ENCODE measurements at regions not wholly inside any gene's neighbourhood (a gene's known extent, or its start where the extent isn't known, plus 50 kb on each side); places are given as distances from the start of the nearest gene placed in this dataset.
A peak's percentile ranks its signal among the peaks of the same experiment; 100 is the strongest.
"Not testable (repeated sequence)": the region's sequence is repeated elsewhere in the genome, so short reads cannot be mapped to it uniquely, and the experiment has no call there.

DNA sequence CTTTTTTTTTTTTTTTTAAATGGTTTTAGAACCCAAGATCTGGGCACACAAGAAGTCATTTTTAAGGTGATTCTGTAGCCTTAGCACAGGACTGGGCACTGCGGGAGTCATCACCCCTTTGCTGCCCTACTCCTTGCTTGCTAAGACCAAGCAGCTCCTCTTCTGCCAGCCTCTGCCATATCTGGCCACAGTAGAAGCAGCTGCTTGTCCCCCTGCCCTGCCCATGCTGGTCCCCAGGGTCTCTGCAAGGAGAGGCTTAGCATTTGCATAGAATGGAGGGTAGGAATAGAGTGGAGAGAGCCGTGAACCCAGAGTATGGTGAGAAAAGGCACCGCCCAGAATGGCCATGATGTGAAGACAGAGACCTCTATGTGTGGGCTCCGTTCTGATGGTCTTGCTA is 109.3 kb downstream of the ADRA2C start:
- Histone ChIP-seq H3K27ac (no peak overlapping the region), H3K4me3 (no peak overlapping the region)

GRCh38 chr4:3876057-3876845 is 110.1 kb downstream of the ADRA2C start:
- not testable (repeated sequence) for H3K4me3 ChIP-seq, H3K27ac ChIP-seq

- H3K27ac ChIP-seq = no peak overlapping the region
- H3K4me3 ChIP-seq = no peak overlapping the region
Observed at GRCh38 chr4:3877236-3877635, 111.1 kb downstream of the ADRA2C start.

- Histone ChIP-seq H3K27ac (no peak overlapping the region), H3K4me3 (no peak overlapping the region)
Observed at GRCh38 chr4:3877868-3878267, 111.7 kb downstream of the ADRA2C start.

DNA sequence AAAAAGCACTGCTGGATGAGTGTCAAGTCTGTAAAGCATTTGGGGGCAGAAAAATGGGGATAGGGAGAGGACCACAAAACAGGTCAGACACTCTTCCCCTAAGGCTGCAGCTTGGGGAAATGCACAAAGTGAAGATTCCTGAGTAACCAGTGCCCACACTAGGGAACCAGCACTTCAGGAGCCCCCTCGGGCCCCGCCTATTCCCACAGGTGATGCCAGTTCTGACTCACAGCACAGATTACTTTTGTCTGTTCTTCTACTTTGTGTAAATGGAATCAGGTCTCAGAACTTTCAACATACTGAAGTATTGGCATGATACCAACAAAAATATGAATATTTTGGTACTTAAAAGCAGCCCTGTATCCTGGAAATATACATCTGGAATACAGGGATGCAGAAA is 112.5 kb downstream of the ADRA2C start:
- Histone ChIP-seq H3K4me3 (no peak overlapping the region), H3K27ac (no peak overlapping the region)

DNA sequence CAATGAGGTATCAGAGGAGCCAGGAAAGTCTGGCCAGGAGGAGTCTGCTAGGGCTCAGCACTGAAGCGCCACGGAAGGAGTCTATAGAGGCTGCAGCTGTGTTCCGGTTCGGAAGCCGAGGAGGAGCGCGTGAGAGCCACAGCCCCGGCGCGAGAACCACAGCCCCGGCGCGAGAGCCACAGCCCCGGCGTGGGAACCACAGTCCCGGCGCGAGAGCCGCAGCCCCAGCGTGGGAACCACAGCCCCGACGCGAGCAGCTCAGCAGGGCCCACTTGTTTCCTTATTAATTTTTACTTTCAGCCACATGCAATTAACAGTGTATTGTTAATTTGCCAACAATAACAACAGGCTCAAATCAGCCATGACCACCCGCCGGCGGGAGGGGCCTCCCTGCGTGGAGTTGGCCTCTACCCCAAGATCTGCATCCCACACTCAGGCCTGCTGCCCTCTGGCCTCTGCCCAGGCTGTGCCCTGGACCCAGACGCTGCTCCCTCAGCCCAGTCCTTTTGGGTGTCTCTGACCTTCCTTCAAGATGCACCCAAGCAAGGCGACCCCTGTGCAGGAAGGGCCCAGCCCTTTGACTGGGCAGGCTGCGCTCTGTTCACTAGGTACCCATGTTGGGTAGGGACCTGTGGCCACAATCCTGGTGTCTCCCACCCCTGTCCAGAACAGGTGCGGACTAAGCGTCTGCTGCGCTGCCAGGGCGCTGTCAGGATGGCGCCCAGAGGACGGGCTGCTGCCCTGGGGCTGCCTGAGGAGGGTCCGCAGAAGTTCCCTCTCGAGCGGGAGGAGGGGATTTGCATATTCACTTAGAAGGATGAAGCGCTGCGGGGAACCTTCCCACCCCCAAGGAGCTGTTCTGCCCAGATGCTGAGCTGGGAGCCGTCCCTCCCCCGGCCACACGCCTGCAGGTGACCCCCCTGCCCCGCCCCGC is 113.8 kb downstream of the ADRA2C start:
- Histone ChIP-seq H3K4me3 (no peak overlapping the region), H3K27ac (no peak overlapping the region)

DNA sequence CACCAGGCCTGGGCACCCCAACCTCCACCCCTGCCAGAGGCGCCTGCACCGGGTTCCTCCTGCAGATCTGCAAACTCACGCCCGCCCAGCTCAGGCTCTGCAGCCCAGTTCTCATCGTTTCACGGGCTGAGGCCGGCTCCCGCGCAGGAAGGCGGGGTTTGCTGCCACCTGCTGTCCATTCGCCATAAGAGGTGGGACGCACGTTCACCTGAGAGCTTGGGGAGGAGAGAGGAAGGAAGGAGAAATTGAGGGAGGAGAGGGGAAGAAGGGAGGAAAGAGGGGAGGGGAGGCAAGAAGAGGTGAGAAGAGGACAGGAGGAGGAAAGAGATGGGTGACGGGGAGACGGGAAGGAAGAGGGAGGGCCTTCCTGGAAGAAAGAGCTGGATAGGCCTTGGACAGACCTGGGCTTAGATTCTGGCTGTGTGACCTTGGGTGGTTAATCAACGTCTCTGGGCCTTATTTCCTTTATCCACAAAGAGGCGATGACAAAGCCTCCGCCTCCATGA is 114.5 kb downstream of the ADRA2C start:
- no peak overlapping the region for H3K4me3 ChIP-seq
- no peak overlapping the region for H3K27ac ChIP-seq

DNA sequence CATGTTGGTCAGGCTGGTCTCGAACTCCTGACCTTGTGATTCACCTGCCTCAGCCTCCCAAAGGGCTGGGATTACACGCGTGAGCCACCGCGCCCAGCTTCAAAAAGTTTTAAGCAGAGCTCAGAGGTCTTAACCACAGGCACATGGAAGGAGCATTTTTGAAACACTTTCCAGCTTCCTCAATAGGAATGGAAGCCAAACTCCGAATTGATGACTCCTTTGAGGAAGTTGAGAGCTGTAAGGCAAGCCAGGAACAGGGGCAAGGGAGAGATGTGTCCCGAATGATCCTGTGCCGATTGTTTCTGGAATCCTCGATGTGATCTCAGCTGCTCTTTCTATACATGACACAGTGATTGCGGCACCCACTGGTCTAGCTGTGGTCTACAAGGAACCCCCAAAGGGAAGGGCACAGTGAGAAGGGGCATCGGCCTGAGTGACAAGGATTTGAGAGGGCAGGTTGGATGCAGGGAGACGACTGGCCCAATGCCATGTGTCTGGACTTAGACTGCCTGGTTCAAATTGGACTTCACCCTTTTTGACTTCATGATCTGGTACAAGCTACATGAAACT is 116.2 kb downstream of the ADRA2C start:
- not testable (repeated sequence) for H3K27ac ChIP-seq, H3K4me3 ChIP-seq

GRCh38 chr4:3884261-3884660 is 118.1 kb downstream of the ADRA2C start:
- not testable (repeated sequence) for H3K27ac ChIP-seq, H3K4me3 ChIP-seq

GRCh38 chr4:3893590-3893989 is 127.4 kb downstream of the ADRA2C start:
- not testable (repeated sequence) for H3K4me3 ChIP-seq, H3K27ac ChIP-seq

DNA sequence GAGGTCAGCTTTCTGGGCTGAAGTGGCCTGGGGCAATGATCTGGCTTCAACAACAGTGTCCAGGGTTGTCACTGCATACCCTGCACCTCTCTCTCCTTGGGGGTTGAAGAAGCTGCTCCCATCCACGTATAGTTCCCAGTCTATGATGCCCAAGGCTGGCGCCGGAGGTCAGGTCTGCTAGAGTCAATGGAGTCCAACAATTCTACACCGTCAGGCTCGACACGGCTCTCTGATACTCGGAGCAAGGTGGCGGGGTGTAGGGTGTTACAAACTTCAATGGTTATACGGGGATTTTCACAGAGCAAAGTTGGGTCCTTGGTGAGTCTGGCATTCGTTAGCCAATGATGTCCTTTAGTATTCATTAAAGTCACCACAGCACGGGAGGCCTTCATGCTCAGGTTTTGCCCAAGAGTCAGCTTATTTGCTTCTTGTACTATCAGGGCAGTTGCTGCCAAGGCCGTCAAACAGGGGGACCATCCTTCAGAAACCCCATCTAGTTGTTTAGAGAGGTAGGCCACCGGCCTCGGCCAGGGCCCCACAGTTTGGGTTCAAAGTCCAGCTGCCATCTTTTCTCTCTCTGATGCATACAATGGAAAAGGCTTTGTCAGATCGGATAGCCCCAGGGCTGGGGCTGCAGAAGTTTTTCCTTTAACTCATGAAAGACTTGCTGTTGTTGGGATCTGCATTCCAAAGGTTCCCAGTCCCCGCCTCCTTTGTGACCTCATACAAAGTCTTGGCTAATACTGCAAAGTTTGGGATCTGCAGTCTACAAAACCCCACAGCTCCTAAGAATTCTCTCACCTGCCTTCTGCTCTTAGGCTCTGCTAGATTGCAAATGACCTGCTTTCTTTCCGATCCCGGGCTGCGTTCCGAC is 128.1 kb downstream of the ADRA2C start:
- not testable (repeated sequence) for H3K4me3 ChIP-seq, H3K27ac ChIP-seq

DNA sequence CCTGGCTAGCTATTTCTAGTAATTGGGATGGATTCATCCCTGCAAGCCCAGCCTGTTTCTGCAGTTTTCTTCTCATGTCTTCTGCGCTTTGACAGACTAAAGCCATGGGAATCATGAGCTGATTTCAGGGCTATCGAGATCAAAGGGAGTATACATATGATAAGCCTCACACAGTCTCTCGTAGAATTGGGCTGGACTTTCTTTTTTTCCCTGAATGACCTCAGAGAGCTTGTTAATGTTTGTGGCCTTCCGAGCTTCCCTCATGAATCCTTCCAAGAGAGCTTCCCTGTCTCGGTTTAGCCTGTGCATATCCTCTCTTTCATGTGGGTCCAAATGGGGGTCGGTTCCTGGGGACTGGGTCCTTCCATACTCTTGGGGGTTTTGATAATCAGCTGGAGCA is 130.3 kb downstream of the ADRA2C start:
- Histone ChIP-seq H3K4me3 (no peak overlapping the region), H3K27ac (no peak overlapping the region)

DNA sequence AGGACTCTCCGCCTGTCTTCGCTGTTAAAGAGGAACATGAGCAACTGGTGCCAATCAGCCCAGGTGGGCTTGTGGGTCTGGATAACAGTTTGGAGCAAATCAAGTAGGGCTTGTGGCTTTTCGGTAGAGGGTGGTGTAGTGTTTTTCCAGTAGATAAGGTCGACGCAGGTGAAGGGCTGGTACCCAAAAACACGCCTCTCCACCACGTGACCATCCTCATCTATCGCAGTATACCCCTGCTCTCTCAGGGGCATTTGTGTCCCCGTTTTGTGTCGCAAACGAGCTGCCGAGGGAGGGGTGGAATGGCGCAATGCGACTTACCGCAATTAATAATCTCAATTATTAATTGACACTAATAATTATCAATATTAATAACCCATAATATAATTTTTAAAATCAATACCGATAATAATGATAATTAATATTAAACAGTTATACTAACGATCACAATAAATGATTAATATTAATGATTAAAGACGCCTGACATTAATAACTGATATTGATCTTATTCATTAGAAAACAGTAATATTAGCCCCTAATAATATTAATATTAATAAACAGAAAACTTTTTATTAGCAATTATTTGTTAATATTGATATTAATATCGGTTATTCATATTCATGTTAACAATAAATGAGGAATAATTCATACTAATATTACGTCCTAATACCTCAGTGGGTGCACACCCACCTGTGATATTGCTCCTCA is 130.8 kb downstream of the ADRA2C start:
- H3K27ac ChIP-seq, H3K4me3 ChIP-seq: not testable (repeated sequence)

DNA sequence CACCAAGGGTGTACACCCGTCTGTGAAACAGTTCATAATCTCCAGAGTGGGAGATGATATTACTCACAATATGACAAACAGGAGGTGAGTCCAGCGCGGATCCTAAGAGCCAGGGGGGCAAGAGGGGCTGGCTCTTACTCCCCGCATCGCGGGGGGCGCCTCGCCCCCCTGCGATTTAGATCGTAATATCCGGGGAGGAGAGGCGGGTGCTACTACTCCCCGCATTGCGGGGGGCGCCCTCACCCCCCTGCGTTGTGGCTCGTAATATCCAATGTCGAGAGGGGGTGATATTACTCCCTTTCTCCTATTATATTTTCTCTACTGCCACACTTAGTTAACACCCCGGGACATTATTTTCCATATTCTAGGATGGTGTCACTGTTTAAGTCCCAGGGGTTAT is 131.9 kb downstream of the ADRA2C start:
- H3K4me3 ChIP-seq = no peak overlapping the region
- H3K27ac ChIP-seq = no peak overlapping the region

DNA sequence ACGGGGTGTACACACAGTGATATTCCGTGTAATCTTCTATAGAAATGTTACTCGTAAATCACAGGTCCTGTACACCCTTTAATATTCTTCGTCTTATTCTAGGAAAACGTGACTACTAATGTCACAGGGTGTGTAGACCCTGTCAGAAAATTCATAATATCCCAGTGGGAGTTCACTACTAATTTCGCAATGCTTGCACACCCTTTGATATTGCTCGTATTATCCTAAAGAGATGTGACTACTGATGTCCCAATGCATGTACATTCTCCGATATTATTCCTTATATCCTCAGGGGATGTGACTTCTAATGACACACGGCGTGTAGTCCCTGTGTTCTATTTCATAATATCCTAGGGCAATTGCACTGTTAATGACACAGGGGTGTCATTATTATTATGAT is 132.7 kb downstream of the ADRA2C start:
- H3K4me3 ChIP-seq, H3K27ac ChIP-seq: not testable (repeated sequence)

DNA sequence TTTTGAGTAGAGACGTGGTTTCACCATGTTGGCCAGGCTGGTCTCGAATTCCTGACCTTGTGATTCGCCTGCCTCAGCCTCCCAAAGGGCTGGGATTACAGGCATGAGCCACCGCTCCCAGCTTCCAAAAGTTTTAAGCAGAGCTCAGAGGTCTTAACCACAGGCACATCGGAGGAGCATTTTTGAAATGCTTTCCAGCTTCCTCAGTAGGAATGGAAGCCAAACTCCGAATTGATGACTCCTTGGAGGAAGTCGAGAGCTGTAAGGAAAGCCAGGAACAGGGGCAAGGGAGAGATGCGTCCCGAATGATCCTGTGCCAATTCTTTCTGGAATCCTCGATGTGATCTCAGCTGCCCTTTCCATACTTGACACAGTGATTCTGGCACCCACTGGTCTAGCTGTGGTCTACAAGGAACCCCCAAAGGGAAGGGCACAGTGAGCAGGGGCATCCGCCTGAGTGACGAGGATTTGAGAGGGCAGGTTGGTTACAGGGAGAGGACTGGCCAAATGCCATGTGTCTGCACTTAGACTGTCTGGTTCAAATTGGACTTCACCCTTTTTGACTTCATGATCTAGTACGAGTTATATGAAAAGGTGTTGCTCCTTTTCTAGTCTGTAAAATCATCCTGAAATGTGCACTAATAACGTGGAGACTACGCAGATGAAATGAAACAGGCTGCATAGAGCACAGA is 138.2 kb downstream of the ADRA2C start:
- H3K27ac ChIP-seq, H3K4me3 ChIP-seq: not testable (repeated sequence)

GRCh38 chr4:3909616-3910015 is 143.4 kb downstream of the ADRA2C start:
- peak overlapping the region in 1 of 21 experiments; percentile 44 for H3K27ac ChIP-seq
- H3K4me3 ChIP-seq = not testable (repeated sequence)

All from skin epidermis (tissue), 12 donors.